Renal cortex interstitium (tissue), 11 donors: ENCODE measurements at regions not wholly inside any gene's neighbourhood (a gene's known extent, or its start where the extent isn't known, plus 50 kb on each side); places are given as distances from the start of the nearest gene placed in this dataset.
"Not testable (repeated sequence)": the region's sequence is repeated elsewhere in the genome, so short reads cannot be mapped to it uniquely, and the experiment has no call there.

Experiments used
- DNase-seq, 11 donors: peaks; one replicate each; pipeline ENCODE4 v3.0.0-alpha.2; 2013; ENCODE audit warnings: low read depth in 9 of 11, low spot score in 4 of 11; ENCODE audit errors: extremely low read depth in 1 of 11

DNA sequence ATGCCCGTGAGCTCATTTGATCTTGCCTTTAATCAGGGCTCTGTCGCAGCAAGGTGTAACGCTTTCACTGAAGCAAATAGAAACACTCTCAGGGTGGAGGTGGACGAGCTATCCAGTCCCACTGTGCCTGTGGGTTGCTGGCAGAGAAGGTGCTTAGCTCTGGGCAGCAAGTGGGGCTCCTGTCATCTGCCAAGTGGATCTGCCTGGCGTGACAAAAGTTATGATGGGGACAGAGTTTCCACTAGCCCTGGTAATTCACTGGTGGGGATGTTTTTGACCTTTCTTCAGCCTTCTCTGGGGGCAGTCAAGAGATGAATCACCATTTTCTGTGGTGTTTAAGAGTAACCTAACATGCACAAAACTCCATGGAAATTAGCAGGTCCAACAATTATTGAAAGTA lies 71.3 kb upstream of the EDEM3 start:
- DNase-seq, result no peak

GRCh38 chr1:184825571-184825970 lies 70.9 kb upstream of the EDEM3 start:
- DNase-seq, result no peak

- no peak for DNase-seq
Observed at GRCh38 chr1:184824691-184825323, 70.1 kb upstream of the EDEM3 start.

DNA sequence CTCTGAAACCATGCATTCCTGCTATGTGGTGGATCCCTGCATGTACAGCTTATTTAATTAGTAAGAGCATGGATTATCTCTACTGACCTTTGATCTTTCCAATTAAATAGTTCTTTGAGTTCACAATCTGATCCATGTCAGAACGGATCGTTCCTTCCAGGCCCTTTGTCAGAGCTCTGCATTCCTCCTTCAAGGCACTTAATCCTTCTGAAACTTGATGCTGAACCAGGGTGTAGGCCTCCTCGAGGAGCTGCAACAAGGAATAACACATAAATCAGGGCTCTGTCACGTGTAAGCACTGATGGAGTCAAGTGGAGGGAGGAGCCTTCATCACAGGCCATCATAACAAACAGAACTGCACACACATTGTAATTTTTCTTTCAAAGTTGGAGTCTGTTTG lies 68.4 kb upstream of the EDEM3 start:
- DNase-seq, result peak in 4 of 11 donors; percentile 6 to 47 (median 34)

DNA sequence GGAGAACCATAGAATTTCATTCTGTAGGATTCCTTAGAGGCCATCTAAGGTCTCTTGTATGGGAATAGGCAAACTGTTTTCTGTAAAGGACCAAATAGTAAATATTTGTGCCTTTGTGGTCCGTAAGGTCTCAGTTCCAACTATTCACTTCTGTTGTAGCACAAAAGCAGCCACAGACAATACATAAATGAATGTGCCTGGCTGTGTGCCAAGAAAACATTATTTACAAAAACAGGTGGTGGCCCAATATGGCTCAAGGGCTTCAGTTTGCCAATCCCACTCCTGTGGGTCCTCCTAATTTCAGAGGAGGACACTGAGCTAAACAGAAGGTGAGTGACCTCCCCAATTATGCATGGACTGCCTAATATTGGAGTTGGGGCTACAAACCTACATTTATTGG lies 67.6 kb upstream of the EDEM3 start:
- no peak for DNase-seq

DNA sequence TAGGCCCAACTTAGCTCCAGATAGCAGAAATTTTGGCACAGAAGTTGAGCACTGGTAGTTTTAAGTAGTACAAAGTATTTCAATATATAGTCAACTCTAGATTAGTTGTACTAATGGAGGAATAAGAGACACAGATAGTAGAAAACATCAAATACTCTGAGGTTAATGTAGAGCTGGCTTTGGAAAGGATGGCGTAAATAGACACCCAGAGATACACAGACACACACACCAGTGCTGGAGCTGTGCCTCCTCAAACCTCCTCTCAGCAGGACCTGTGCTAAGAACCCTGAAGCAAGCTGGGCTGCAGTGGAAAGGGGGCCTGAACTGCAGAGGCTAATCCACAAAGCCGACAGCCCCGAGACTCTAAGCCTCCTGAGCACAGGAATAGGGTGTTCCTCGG lies 67.0 kb upstream of the EDEM3 start:
- DNase-seq, result no peak

- DNase-seq, result no peak
Observed at GRCh38 chr1:184820956-184821355, 66.3 kb upstream of the EDEM3 start.

GRCh38 chr1:184820218-184820750 lies 65.6 kb upstream of the EDEM3 start:
- DNase-seq, result no peak

GRCh38 chr1:184818646-184819045 lies 64.0 kb upstream of the EDEM3 start:
- DNase-seq, result no peak

DNA sequence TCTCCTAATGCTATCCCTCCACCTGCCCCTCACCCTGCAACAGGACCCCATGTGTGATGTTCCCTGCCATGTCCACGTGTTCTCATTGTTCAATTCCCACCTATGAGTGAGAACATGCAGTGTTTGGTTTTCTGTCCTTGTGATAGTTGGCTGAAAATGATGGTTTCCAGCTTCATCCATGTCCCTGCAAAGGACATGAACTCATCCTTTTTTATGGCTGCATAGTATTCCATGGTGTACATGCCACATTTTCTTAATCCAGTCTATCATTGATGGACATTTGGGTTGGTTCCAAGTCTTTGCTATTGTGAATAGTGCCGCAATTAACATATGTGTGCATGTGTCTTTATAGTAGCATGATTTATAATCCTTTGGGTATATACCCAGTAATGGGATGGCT lies 62.3 kb upstream of the EDEM3 start:
- not testable (repeated sequence) for DNase-seq

- no peak for DNase-seq
Observed at GRCh38 chr1:184813528-184814089, 59.0 kb upstream of the EDEM3 start.

DNA sequence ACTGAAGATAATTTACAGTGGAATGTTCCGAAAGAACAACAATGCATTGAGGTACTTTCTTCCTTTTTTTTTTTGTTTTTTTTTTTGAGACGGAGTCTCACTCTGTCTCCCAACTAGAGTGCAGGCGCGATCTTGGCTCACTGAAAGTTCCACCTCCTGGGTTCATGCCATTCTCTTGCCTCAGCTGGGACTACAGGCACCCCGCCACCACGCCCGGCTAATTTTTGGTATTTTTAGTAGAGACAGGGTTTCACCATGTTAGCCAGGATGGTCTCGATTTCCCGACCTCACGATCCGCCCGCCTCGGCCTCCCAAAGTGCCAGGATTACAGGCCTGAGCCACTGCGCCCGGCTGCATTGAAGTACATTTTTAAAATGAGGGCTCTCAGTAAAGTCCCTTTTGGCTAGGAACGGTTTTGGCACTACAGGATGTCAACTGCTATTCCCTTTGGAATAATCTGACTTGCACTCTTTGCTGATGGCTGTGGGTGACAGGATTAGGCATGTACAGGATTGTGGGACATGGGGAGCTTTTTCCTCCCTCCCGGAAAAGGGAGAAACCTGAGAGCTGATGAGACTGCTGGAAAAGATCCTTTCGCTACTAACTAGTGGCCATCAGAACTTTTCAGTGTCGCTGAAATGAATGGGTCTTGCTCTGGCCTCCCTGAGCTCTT lies 56.9 kb upstream of the EDEM3 start:
- DNase-seq, result no peak

DNA sequence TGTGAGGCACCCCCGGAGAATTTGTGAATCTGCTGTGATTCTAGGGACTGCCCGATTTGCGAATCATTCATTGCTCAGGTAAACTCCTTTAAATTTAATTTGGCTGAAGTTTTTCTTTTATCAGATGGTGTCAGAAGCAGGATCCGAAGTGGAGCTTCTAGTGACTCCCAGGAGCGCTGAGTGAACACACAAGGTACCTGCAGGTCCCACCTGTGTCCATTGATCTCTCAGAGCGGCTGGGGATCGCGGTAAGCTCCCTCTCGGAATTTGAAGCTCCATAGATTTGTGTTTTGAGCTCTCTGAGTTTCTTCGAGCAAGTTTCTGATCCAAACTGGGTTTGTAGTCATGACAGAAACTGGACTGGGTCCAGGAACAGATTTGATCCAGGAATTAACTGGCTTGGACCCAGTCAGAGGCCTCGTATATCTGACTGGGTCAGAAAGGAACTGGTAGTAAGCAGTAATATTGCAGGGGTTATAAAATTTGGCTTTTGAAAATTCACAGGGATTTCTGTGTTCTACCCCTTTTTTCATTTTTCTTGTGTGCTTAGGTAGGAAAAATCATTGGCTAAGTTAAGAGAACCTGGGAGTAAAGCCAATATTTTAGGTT lies 56.2 kb upstream of the EDEM3 start:
- no peak for DNase-seq

GRCh38 chr1:184806296-184806721 lies 51.7 kb upstream of the EDEM3 start:
- DNase-seq, result no peak

- peak; percentile 66 to 93 (median 77) for DNase-seq
Observed at GRCh38 chr1:184805667-184806295, 51.1 kb upstream of the EDEM3 start.
